Amniotic epithelial cell (primary cell): ENCODE measurements at regions not wholly inside any gene's neighbourhood (a gene's known extent, or its start where the extent isn't known, plus 50 kb on each side); places are given as distances from the start of the nearest gene placed in this dataset.

ENCODE experiments used
- DNase-seq: peaks from one replicate; pipeline ENCODE4 v3.0.0-alpha.2; 2010; ENCODE audit warnings: low read depth

DNA sequence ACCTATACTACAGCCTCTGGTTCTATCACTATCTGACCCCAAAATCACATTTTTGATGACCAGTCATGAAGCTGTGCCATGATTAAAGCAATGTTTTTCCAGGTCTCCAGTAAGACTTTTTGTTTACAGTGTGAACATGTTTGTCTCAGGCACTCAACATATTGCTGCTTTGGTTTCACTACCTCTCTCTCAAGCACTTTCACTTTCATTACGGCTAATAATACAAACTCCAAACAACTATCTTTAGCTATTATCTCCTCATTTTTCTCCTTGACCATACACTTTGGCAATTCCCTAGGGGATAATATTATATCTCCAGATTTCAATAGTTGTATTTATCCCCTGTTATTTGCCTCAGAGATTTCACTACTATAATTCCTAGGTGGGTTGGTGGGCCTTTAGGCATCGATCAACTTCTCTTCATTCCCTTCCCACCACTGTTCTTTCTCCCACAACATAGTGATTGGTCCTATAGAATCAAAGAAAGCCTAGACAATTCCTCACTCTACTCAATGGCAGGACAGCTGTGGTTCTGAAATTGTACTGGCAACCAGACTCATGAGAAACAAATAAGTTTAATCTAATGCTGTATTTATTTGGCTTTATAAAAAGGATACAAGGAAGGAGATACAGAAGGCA, 261.4 kb upstream of the ZWINT start:
- DNase-seq, result peak; percentile 1

DNA sequence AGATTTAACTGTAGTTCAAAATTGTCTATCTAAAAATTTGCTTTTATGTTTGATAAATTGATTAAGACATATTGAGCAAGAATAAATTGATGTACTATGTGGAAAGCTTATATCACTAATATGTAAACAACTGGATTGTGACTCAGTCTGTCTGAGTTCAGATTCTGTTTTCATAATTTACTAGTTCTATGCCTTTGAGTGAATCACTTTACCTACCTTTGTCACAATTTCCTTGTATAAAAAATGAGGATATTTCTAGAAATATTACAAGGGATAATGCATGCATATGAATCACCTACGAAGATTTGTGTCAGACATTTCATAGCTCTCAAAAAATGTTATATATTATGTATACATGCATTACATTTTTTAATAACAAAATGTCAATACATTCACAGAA, 245.1 kb upstream of the ZWINT start:
- DNase-seq, result no peak

DNA sequence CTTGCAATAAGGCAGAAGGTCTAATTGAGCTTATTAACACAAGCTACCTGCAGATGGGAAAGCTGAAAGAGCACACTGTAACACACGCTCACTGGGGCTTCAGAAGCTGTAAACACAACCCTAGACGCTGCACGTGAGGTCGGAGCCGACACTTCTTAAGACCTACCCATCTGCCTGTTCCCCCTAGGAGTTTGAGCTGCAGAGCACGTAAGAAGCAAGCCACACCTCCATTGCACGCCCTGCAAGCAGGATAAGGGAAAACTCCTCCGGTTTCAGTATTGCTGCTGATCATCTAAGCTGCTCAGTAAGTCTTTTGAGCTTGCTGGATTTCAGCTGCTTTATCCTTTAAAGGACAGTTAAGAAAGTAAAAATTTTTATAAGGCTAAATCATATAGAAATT, 244.0 kb upstream of the ZWINT start:
- no peak for DNase-seq

DNA sequence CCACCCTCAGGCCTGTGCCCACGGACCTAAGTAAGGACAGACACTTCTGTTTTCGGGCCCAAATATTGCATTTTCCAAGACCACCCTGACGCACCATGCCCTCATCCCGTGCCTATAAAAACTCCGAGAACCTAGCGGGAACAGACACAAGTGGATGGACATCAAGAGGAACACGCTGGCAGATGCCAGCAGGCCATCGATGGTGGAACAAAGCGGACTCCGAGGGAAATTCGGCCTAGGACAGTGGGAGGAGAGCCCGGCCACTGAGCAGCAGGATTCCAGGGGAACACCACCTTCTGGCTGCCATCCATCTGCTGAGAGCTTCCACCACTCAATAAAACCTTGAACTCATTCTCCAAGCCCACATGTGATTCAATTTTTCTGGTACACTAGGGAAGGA, 243.6 kb upstream of the ZWINT start:
- no peak for DNase-seq

DNA sequence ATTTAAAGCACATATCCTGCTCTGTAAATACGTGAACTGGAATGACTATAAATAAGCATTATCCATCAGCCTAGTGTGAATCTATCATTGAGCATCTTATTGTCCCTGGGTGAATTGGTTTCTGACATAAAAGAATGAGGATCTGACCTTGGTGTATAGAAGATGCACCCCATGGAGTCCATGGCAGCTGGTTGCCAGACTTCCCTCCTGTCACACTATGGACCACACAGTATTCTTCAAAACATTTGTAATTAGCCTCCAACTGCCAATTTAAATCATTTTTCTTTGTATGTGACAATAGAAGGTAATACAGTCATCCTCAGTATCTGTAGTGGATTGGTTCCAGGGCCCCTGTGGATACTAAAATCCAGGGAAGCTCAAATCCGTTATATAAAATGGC, 238.1 kb upstream of the ZWINT start:
- no peak for DNase-seq

DNA sequence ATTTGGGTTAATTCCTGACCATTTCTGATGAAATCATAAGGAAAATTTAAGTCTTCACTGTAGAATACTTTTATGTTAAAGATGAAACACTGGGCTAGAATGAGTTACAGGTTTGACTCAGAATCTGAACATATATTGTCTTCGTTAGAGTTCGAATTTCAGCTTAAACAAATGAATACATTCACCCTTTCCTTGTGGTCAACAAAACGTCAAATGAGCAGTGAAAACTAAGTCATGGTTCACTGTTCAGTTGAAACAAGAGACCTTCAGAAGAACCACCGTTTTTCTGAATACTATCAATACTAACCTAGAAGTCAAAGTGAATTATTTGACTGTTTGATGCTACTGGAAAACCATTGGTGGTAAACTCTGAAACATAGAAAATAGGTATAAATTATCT, 235.2 kb upstream of the ZWINT start:
- no peak for DNase-seq

DNA sequence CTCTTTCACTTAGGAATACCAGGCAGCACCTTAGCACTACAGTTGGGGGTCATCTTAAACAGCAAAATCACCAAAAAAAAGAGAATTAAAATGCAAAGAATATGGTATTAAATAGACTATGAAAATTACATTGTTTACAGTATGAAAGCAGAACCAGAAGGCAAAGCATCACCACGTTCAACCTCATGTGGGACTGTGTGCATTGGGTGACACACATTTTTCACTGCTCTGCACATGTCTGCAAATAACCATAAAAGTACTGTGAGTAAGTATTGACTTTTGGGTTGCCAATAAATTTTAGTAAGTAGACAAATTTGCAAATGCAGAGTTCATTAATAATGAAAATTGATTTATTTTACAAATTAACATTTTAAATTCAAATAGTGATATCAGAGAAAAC, 232.1 kb upstream of the ZWINT start:
- DNase-seq, result no peak

DNA sequence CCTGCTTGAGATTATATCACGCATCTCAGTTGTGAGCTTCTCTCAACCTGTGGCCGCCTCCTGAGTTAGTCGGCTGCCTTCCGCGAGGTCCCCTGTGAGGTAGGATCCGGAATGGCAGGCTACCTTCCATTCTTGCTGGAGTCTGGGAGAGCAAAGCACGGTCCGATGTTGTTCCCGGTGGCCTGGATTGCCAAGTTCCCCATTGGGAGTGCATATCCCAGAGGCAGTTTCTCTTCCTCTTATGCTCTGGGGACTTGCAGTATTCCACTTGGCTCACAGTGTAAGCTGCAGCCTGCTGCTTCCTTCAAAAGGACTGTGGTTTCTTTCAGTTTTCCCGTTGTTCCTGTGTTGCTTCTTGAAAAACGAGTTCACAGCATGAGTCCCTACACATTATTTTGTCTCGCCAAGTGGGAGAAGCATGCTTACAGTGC, 225.4 kb upstream of the ZWINT start:
- no peak for DNase-seq

DNA sequence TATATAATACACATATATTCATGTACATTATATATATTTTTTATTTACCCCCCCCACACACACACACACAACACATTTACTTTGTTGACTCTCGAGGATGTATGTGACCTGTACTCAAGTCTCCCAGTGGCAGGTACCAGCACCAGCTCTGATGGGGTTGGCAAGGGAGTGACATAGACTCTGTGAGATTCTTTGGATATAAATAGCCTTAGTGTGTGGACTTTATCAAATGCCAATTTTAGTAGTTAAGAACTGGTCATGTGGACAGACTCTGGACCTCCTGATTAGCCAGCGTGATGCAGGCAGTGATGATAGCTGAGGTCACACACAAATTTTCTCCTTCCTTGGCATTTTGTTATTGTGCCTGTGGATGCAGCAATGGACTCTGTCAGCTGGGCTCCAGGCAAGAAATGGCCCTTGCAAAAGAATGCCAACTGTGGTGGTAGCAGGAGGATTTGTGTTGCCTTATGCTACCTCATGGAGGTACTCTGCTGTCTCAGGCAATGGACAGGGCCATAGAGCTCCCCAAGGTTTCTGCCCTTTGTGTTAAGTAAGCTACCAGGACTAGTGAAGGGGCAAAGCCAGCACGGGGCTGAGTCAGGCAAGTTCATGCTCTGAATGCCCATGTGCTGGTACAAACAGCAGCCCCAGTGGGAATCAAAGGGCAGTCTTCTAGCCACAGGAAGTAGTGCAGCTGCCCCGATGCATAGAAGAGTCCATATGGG, 224.6 kb upstream of the ZWINT start:
- DNase-seq, result no peak

DNA sequence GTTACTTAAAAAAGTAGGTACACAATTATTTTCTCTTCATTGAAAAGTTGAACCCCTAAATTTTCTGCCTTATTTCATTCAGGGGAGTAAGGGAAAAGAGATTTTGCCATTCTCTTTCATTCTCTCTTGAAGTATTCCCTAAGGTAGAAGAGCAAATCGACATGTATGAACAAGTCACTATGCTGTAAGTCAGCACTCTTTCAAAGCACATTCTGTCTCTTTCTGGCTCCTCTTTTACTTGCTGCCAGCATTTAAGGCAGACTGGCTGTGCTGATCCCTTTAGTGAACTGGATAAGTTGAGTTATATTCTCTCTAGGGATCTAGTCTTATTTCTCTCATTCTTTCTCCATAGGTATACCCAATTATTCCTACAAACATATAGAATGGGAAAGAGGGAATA, 222.3 kb upstream of the ZWINT start:
- no peak for DNase-seq

DNA sequence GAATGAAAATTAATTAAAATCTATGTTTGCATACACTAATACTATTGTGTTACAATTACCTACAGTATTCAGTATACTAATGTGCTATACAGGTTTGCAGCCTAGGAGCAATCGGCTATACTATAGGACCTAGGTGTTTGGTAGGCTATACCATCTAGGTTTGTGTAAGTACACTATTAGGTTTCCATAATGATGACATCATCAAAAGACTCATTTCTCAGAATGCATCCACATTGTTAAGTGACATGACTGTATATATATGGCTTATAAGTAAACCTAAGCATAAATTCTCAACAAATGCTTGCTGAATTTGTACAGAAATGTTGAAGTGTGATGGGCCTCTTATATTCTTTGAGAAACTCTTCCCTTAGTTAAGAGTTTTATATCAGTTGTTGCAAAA, 206.5 kb upstream of the ZWINT start:
- DNase-seq, result no peak

DNA sequence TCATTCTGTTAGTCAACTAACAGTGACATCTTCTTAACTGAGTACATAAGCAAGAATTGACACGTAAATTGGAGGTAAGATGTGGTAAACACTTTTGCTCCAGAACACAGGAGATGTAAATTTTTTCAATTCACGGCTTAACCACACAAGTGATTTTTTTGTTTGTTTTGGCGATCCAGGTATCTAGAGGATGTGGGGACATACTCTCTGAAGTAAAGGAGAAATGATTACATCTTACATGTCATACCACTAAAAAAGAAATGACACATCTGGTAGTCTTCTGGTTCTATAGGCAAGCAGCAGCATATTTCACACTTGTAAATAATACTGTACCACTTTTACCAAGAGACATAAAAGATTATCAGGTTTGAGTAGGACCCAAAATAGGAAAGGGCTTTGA, 200.3 kb upstream of the ZWINT start:
- no peak for DNase-seq

DNA sequence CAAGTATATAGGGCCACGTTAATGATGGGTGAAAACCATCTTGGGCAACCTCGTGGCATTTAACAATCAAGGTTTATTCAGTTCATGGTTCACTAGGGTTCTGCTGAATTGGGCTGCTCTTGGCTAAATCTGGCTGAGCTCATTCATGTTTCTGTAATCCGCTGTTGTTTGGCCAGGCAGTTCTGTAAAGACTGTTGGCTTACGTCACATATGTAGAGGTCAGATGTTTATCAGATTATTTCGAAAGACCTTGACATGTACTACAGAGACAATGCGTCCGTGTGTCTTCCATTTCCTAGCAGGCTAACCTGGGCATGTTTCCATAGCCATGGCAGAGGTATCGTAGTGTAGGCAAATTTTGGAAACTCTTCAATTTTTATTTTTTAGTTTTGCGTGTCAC, 190.0 kb upstream of the ZWINT start:
- DNase-seq, result no peak

DNA sequence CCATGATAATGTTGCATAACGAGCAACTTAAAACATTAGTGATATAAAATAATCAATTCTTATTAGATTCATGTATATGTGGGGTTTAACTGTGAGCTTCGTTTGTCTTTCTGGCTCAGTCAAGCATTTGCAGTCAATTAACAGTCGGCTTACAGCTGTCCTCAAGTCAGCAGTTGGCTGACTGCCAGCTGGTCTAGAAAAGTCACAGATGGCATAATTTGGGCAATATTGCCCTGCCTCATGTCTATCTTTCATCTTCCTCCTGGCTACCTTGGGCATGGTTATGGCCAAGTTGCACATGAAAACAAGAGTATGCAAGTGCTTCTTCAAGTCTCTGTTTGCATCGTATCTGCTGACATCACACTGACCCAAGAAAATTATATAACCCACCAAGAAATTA, 186.1 kb upstream of the ZWINT start:
- DNase-seq, result no peak

DNA sequence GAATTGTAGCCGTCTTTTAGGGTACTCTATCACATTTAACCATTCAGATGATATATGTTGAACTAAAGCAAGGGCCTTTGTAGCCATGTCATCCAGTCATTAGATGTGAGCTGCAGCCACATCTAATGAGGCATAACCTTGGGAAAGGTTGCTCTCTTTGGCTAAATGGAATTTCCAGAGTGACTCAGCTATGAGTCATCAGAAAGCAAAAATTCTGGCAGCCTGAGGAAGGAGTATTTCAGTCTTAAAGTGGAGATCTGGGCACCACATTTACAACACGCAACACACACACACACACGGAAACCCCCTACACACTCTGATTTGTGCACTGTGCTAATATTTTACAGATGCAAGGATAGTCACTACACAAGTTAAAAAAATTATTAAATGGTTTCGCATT, 176.9 kb upstream of the ZWINT start:
- DNase-seq, result peak; percentile 70

DNA sequence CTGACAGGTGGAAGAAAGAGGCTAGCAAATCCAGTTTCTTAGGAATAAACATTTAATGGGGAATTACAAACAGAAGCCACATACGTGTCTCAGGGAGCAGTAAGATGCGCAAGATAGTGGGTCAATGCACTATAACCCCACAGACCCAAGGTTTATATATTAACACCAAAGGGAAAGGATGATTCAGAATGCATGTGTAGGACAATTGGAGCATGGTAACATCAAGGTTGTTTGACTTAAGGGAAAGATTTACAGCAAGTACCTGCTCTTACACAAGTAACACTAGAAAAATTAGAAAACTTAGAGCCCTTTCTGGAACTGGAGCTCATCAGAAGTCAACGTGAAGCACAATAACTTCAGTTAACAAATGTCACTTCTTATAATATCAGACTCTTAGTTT, 161.1 kb upstream of the ZWINT start:
- DNase-seq, result no peak

DNA sequence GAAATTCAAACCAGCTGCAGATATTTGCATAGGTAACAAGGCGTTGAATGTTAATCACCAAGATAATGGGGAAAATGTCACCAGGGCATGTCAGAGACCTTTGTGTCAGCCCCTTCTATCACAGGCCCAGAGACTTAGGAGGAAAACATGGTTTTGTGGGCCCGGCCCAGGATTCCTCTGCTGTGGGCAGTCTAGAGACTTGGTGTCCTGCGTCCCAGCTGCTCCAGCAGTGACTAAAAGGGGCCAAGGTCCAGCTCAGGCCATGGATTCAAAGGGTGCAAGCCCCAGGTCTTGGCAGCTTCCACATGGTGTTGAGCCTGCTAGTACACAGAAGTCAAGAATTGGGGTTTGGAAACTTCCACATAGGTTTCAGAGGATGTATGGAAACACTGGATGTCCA, 147.5 kb upstream of the ZWINT start:
- DNase-seq, result no peak

DNA sequence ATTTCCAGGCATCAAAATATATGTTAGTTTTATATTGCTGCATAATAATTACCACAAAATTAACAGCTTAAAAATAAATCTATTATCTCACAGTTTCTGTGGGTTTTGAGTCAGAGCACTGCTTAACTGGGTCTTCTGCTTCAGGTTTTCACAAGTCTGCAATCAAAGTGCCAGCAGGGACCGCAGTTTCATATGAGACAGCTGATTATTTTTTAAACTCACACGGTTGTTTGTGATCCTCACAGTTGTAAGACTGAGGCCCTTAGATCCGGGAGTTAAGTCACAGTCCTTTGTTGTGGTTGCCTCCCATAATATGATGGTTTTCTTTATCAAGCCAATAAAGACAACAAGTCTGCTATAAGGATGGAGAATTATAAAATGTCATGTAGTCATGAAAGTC, 146.0 kb upstream of the ZWINT start:
- no peak for DNase-seq

DNA sequence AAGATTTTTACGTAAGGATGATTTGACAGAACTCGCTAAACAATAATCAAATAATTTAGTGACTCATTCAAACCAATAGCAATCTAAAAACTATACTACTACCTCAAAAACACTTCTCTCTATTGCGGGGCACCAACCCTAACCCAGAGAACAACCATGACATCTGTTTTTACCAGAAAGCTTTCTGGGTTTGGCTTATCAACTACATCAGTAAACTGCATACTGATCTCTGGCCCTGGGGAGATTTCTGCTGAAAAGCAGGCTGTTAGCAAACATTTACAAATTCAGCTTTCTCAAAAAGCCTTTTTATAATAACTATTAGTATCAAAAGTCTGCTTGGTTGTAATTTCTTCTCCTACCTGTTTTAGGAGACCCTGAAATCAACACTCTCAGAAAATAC, 144.5 kb upstream of the ZWINT start:
- DNase-seq, result no peak

DNA sequence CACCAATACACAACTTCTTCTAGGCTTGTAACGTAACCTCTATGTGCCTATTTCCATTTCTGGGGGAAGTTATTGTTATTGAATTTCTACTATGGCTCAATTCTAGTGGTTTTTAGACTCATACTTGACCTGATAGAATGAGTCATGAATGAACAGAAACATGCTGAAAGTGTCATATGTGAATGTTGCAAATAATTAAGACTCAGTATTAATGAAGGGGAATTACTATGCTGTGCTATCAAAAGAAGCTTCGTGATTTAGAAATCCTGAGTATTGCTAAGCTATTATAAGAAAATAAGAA, 135.1 kb upstream of the ZWINT start:
- DNase-seq, result no peak

DNA sequence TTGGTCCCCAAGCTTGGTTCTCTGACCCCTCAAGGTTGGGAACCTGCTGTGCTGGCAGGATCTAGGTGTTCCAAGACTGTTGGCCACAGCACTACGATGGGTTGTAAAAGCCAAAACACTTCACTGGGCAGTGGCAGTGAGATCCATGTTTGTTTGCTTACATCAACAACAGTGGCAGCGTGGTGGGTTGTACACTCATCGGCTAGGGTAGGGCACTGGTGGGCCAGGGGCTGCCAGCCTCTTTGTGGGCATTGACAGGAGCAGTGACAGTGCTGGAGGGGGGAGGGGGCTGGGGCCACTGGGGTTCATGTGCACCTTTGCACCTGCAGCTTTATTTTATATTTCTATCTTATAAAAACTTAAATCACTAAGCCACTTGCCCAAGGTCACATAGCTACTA, 126.7 kb upstream of the ZWINT start:
- DNase-seq, result no peak

DNA sequence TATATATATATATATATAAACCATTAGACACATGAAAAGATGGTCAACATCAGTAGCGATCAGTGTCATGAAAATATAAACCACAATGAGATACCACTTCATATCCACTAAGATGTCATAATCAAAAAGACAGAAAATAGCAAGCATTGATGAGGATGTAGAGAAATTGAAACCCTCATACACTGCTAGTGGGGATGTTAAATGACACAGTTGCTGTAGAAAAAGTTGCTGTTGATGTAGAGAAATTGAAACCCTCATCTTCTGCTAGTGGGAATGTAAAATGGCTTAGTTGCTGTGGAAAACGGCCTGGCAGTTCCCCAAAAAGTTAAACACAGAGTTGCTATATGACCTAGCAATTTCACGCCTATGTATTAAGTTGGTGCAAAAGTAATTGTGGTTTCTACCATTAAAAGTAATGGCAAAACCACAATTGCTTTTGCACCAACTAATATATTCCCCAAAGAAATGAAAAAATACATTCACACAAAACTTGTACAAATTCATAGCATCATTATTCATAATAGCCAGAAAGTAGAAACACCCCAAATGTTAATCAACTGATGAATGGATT, 120.5 kb upstream of the ZWINT start:
- no peak for DNase-seq

DNA sequence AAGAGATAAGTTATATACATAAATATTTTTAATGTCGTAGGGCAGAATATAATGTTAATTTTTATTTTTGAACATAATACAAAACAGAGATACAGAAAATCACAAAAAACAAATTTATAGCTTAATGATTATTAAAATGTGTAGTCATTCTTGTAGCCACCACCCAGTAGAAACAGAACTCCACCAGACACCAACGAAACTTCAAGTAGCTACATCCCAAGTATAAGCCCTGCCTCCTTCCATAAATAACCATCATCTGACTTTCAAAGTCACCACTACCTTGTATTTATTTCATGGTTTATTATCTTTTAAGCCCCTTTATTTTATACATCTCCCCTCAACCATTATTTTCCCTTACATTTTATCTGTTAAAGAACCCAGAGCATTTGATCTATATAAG, 111.9 kb upstream of the ZWINT start:
- DNase-seq, result no peak

DNA sequence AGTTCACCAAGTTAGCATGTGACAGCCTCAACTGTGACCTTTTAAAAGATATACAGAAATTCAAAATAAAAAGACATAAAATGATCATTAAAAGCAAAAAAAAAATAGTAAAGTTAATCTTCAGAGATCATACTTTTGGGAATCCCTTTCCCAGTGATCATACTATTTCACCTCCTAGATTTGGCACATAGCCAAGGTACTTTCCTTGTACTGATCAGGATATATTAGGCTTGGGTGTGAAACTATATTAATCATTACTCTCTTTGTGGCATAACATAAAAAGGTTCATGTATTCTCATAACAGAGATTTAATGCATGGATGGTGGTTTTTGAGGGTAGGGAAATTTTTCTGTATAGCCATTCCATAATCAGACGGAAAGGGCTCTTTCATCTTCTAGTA, 109.6 kb upstream of the ZWINT start:
- no peak for DNase-seq
